Panc1 (cell line): ENCODE measurements at regions not wholly inside any gene's neighbourhood (a gene's known extent, or its start where the extent isn't known, plus 50 kb on each side); places are given as distances from the start of the nearest gene placed in this dataset.

Experiments
- CTCF ChIP-seq: fragments of 450-650 bp; IDR thresholded peaks from 2 replicates; pipeline ENCODE4 v1.5.1; 2017; ENCODE audit warnings: mild to moderate bottlenecking
- POLR2AphosphoS5 ChIP-seq: IDR thresholded peaks from 2 replicates; pipeline ENCODE4 v1.6.1; 2012; ENCODE audit warnings: mild to moderate bottlenecking, low read depth, low read length, moderate library complexity
- SIN3A ChIP-seq: IDR thresholded peaks from 2 replicates; pipeline ENCODE4 v1.6.1; 2012; ENCODE audit warnings: low read depth, mild to moderate bottlenecking, low read length, moderate library complexity, borderline replicate concordance; ENCODE audit not compliant: insufficient read depth

GRCh38 chr4:123921339-123921738 is 524.7 kb downstream of the SPRY1 start:
- TF ChIP-seq CTCF (no peak), SIN3A (no peak), POLR2AphosphoS5 (no peak)
